ENCODE measurements at regions not wholly inside any gene's neighbourhood (a gene's known extent, or its start where the extent isn't known, plus 50 kb on each side); places are given as distances from the start of the nearest gene placed in this dataset.

DNA sequence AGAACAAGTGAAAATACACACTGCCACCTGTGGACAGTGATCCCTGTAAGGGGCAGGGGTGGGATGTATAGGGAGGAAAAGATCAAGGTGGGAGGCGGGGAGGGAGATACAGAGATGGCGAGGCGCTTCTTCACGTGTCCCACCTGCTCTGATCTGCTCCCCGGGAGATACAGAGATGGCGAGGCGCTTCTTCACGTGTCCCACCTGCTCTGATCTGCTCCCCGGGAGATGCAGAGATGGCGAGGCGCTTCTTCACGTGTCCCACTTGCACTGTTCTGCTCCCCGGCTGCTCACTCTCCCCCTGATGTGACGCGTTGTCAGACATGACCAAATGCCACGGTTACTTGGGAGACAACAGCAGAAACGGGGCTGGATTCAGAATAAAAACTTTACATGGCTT lies 308.3 kb upstream of the SHH start:
- H3K27ac ChIP-seq (ENCODE audit: low read depth, low read length) = no peak overlapping the region
- no peak overlapping the region for H2AFZ ChIP-seq (ENCODE audit: low read depth, low read length, severe bottlenecking)
- H3K4me3 ChIP-seq (ENCODE audit: insufficient read depth, low read length, poor library complexity, severe bottlenecking) = no peak overlapping the region
- no peaks in the 10 kb centered on the region for H3K79me2 ChIP-seq (ENCODE audit: insufficient read depth, low read length)
- no peak overlapping the region for H3K9ac ChIP-seq (ENCODE audit: low read length)
- H3K9me2 ChIP-seq (replicated peaks; ENCODE audit: insufficient read depth, low read length) = no peaks in the 10 kb centered on the region
- no peaks in the 10 kb centered on the region for H4K20me1 ChIP-seq (ENCODE audit: low read depth, low read length)
- H3K36me3 ChIP-seq (ENCODE audit: low read length) = no peaks in the 10 kb centered on the region
- no peaks in the 10 kb centered on the region for H3K9me3 ChIP-seq (ENCODE audit: insufficient read depth, low read length)
- TF ChIP-seq, protein P1, sequence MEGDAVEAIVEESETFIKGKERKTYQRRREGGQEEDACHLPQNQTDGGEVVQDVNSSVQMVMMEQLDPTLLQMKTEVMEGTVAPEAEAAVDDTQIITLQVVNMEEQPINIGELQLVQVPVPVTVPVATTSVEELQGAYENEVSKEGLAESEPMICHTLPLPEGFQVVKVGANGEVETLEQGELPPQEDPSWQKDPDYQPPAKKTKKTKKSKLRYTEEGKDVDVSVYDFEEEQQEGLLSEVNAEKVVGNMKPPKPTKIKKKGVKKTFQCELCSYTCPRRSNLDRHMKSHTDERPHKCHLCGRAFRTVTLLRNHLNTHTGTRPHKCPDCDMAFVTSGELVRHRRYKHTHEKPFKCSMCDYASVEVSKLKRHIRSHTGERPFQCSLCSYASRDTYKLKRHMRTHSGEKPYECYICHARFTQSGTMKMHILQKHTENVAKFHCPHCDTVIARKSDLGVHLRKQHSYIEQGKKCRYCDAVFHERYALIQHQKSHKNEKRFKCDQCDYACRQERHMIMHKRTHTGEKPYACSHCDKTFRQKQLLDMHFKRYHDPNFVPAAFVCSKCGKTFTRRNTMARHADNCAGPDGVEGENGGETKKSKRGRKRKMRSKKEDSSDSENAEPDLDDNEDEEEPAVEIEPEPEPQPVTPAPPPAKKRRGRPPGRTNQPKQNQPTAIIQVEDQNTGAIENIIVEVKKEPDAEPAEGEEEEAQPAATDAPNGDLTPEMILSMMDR (IDR thresholded peaks at IDR 0.05; ENCODE audit: insufficient read depth, low read length, poor library complexity, severe bottlenecking) = no peak
- no peak for TF ChIP-seq EZH2phosphoT487 (conservative IDR thresholded peaks at IDR 0.05; ENCODE audit: low read length)
- no peaks in the 10 kb centered on the region for H3F3A ChIP-seq (ENCODE audit: insufficient read depth)
- no peak overlapping the region for H3K4me2 ChIP-seq (ENCODE audit: low read depth, low read length, poor library complexity, severe bottlenecking)
- no peaks in the 10 kb centered on the region for H3K27me3 ChIP-seq (ENCODE audit: low read length)

DNA sequence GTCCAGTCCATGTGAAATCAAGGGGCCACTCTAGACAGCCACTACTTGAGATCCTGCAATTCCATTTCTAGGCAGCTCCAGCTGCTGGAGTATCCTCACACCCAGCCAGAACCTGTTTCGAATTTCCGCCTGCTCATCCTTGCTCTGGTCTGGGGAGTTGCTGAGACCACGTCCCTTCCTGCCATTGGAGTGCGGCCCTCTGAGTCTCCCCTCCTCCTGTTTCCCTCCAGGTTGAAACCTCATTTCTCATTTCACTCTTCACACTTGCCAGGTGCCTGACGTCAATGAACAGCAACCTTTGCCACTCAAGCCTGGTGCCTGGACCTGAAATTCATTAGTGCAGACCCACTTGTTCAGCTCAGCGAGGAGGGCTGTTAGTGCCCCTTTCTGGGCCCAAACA lies 307.5 kb upstream of the SHH start:
- no peaks in the 10 kb centered on the region for H3K27me3 ChIP-seq (ENCODE audit: low read length)
- no peak for TF ChIP-seq EZH2phosphoT487 (conservative IDR thresholded peaks at IDR 0.05; ENCODE audit: low read length)
- TF ChIP-seq, protein P1 (IDR thresholded peaks at IDR 0.05; ENCODE audit: insufficient read depth, low read length, poor library complexity, severe bottlenecking) = no peak
- no peak overlapping the region for H3K4me3 ChIP-seq (ENCODE audit: insufficient read depth, low read length, poor library complexity, severe bottlenecking)
- H3F3A ChIP-seq (ENCODE audit: insufficient read depth) = no peaks in the 10 kb centered on the region
- H3K9me2 ChIP-seq (replicated peaks; ENCODE audit: insufficient read depth, low read length) = no peaks in the 10 kb centered on the region
- no peak overlapping the region for H3K27ac ChIP-seq (ENCODE audit: low read depth, low read length)
- H4K20me1 ChIP-seq (ENCODE audit: low read depth, low read length) = no peaks in the 10 kb centered on the region
- H3K9ac ChIP-seq (ENCODE audit: low read length) = no peak overlapping the region
- no peak overlapping the region for H3K4me2 ChIP-seq (ENCODE audit: low read depth, low read length, poor library complexity, severe bottlenecking)
- no peaks in the 10 kb centered on the region for H3K9me3 ChIP-seq (ENCODE audit: insufficient read depth, low read length)
- H2AFZ ChIP-seq (ENCODE audit: low read depth, low read length, severe bottlenecking) = no peak overlapping the region
- no peaks in the 10 kb centered on the region for H3K36me3 ChIP-seq (ENCODE audit: low read length)
- H3K79me2 ChIP-seq (ENCODE audit: insufficient read depth, low read length) = no peaks in the 10 kb centered on the region

DNA sequence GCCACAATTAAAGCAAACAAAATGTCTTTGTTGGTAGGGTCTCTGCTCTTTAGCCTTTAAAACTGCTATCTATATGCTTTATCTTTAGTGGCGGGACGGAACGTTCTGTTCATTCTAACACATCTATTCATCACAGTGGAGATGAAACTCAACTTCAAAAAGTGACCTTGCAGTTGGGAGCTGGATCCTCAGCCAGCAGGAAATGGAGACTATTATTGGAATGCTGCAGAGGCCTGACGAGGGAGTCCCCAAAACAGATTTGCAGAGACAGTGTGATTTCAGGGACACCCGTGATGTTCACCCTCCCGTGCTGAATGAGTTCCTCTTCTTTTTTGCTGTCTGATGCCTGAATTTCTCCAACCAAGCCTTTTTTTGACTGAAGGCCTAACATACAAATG lies 306.0 kb upstream of the SHH start:
- H3K36me3 ChIP-seq (ENCODE audit: low read length) = no peaks in the 10 kb centered on the region
- H3K4me3 ChIP-seq (ENCODE audit: insufficient read depth, low read length, poor library complexity, severe bottlenecking) = no peak overlapping the region
- H3K79me2 ChIP-seq (ENCODE audit: insufficient read depth, low read length) = no peaks in the 10 kb centered on the region
- no peak overlapping the region for H3K4me2 ChIP-seq (ENCODE audit: low read depth, low read length, poor library complexity, severe bottlenecking)
- H4K20me1 ChIP-seq (ENCODE audit: low read depth, low read length) = no peaks in the 10 kb centered on the region
- H3K27me3 ChIP-seq (ENCODE audit: low read length) = no peaks in the 10 kb centered on the region
- H2AFZ ChIP-seq (ENCODE audit: low read depth, low read length, severe bottlenecking) = no peak overlapping the region
- H3F3A ChIP-seq (ENCODE audit: insufficient read depth) = no peaks in the 10 kb centered on the region
- H3K9me2 ChIP-seq (replicated peaks; ENCODE audit: insufficient read depth, low read length) = no peaks in the 10 kb centered on the region
- no peak overlapping the region for H3K27ac ChIP-seq (ENCODE audit: low read depth, low read length)
- no peaks in the 10 kb centered on the region for H3K9me3 ChIP-seq (ENCODE audit: insufficient read depth, low read length)
- H3K9ac ChIP-seq (ENCODE audit: low read length) = no peak overlapping the region
- no peak for TF ChIP-seq EZH2phosphoT487 (conservative IDR thresholded peaks at IDR 0.05; ENCODE audit: low read length)
- TF ChIP-seq, protein P1 (IDR thresholded peaks at IDR 0.05; ENCODE audit: insufficient read depth, low read length, poor library complexity, severe bottlenecking) = no peak
